NCI-H524 (cell line): ENCODE measurements at regions not wholly inside any gene's neighbourhood (a gene's known extent, or its start where the extent isn't known, plus 50 kb on each side); places are given as distances from the start of the nearest gene placed in this dataset.
A peak's percentile ranks its signal among the peaks of the same experiment; 100 is the strongest.

ENCODE experiments used
- DNase-seq, 2 experiments: peaks; one replicate each; lab custom pipeline; 2025; lab: John Stamatoyannopoulos, UW

- DNase-seq = no peak
These were observed 1466.1 kb downstream of the UQCRFS1 start for GRCh38 chr19:27746691-27747380.

GRCh38 chr19:27745978-27746542, 1466.9 kb downstream of the UQCRFS1 start:
- no peak for DNase-seq

DNA sequence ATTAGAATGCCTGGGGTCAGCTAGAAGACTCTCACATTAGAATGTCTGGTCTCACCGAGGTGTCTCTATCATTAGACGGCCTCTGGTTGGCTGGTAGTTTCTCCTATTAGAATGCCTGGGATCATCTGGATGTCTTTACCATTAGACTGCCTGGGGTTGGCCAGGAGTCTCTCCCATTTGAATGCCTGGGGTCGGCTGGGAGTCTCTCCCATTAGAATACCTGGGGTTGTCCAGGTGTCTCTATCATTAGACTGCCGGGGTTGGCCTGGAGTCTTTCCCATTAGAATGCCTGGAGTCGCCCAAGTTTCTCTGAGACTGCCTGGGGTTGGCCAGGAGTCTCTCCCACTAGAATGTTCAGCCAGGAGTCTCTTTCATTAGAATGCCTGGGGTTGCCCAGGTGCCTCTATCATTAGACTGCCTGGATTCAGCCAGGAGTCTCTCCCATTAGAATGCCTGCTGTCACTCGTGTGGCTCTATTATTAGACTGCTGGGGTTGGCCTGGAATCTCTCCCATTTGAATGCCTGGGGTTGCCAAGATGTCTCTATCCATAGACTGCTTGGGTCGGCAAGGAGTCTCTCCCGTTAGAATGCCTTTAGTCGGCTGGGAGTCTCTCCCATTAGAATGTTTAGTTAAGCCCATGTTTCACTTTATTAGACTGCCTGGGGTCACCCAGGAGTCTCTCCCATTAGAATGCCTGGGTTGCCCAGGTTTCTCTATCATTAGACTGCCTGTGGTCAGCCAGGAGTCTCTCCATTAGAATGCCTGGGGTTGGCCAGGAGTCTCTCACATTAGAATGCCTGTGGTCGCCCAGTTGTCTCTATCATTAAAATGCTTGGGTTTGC, 1467.8 kb downstream of the UQCRFS1 start:
- DNase-seq = no peak

DNA sequence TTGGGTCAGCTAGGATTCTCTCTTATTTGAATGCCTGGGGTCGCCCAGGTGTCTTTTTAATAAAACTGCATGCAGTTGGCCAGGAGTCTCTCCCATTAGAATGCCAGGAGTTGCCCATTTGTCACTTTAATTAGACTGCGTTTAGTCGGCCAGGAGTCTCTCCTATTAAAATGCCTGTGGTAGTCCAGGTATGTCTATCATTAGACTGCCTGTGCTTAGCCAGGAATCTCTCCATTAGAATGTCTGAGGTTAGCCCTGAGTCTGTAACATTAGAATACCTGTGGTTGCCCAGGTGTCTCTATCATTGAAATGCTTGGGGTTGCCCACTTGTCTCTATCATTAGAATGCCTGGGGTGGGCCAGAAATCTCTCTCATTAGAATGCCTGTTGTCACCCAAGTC, 1470.9 kb downstream of the UQCRFS1 start:
- no peak for DNase-seq

DNA sequence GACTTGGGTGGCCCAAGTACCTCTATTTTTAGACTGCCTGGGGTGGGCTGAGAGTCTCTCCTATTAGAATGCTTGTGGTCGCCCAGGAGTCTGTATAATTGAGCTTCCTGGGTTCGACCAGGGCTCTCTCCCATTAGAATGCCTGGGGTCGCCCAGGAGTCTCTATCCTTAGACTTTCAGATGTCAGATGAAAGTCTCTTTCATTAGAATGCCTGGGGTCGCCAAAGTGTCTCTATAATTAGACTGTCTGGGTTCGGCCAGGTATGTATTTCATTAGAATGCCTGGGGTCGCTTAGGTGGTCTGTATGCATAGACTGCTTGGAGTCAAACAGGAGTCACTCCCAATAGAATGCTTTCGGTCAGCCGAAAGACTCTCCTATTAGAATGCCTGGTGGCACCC, 1471.7 kb downstream of the UQCRFS1 start:
- DNase-seq = no peak

DNA sequence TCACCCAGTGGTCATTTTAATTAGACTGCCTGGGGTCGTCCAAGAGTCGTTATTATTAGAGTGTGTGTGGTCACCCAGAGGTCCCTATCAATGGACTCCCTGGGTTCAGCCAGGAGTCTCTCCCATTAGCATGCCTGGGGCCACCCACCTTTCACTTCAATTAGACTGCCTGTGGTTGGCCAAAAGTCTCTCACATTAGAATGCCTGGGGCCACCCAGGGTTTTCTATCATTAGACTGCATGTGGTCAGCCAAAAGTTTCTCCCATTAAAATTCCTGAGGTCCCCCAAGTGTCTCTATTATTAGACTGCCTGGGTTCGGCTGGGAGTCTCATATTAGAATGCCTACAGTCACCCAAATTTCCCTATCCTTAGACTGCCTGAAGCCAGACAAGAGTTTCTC, 1472.6 kb downstream of the UQCRFS1 start:
- DNase-seq = no peak

- no peak for DNase-seq
These were observed 1474.3 kb downstream of the UQCRFS1 start for GRCh38 chr19:27738569-27739193.

DNA sequence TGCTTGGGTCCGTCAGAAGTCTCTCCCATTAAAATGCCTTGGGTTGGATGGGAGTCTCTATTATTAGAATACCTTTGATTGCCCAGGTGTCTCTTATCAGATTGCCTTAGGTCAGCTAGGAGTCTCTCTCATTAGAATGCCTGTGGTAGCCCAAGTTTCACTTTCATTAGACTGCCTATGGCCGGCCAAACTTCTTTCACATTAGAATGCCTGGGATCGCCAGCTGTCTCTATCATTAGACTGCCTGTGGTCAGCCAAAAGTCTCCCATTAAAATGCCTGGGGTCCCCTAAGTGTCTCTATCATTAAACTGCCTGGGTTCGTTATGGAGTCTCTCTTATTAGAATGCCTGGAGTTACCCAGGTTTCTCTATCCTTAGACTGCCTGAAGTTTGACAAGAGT, 1476.7 kb downstream of the UQCRFS1 start:
- no peak for DNase-seq

GRCh38 chr19:27735314-27735713, 1477.6 kb downstream of the UQCRFS1 start:
- no peak for DNase-seq

GRCh38 chr19:27734496-27735220, 1478.3 kb downstream of the UQCRFS1 start:
- no peak for DNase-seq

GRCh38 chr19:27733551-27734266, 1479.2 kb downstream of the UQCRFS1 start:
- DNase-seq = no peak

- no peak for DNase-seq
These were observed 1483.6 kb downstream of the UQCRFS1 start for GRCh38 chr19:27729332-27729731.

DNA sequence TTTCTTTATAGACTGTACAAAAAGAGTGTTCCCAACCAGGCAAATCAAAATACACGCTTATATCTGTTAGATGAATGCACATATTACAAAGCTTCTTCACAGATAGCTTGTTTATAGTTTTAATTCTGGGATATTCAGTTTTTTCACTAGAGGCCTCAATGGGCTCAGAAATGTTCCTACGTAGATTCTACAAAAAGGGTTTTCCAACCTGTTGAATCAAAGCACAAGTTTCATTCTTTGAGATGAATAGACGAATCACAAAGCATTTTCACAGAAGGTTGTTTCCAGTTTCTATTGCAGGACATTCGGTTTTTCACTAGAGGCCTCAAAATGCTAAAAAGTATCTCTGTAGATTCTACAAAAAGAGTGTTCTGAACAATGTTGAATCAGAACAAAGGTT, 1490.3 kb downstream of the UQCRFS1 start:
- DNase-seq = no peak

- no peak for DNase-seq
These were observed 1492.8 kb downstream of the UQCRFS1 start for GRCh38 chr19:27720155-27720554.

- no peak for DNase-seq
These were observed 1493.9 kb downstream of the UQCRFS1 start for GRCh38 chr19:27719034-27719433.

- no peak for DNase-seq
These were observed 1494.7 kb downstream of the UQCRFS1 start for GRCh38 chr19:27718234-27718633.

DNA sequence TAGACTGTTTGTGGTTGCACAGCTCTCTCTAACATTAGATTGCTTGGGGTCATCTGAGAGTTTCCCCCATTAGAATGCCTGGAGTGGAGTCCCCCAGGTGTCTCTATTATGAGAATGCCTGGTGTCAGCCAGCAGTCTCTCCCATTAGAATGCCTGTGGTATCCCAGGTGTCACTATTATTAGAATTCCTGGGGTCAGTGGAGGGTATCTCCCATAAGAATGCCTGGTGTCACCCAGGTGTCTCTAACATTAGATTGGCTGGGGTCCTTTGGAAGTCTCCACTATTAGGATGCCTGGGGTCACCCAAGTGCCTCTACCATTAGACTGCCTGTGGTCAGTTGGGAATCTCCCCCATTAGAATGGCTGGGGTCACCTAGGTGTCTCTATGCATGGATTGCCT, 1495.1 kb downstream of the UQCRFS1 start:
- DNase-seq = no peak

DNA sequence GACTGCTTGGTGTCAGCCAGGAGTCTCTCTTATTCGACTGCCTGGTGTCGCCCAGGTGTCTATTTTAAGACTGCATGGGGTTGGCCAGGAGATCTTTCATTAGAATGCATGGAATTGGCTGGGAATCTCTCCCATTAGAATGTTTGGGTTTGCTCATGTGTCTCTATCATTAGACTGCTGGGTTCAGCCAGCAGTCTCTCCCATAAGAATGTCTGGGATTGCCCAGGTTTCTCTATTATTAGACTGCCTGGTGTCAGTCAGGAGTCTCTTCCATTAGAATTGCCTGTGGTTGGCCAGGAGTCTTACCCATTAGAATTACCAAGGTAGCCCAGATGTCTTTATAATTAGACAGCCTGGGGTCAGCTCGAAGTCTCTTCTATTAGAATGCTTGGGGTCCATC, 1496.0 kb downstream of the UQCRFS1 start:
- DNase-seq = no peak

DNA sequence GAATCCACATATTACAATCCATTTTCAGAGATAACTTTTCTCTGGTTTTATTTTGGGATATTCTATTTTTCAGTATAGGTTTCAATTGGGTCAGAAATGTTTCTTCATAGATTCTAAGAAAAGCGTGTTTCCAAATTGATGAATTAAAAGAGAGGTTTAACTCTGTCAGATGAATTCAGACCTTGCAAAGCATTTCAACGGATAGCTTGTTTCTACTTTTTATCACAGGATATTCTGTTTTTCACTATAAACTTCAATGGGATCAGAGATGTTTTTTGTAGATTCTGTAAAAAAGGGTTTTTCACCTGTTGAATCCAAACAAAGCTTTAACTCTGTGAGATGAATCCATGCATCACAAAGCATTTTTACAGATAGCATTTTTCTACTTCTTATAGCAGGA, 1498.1 kb downstream of the UQCRFS1 start:
- no peak for DNase-seq

DNA sequence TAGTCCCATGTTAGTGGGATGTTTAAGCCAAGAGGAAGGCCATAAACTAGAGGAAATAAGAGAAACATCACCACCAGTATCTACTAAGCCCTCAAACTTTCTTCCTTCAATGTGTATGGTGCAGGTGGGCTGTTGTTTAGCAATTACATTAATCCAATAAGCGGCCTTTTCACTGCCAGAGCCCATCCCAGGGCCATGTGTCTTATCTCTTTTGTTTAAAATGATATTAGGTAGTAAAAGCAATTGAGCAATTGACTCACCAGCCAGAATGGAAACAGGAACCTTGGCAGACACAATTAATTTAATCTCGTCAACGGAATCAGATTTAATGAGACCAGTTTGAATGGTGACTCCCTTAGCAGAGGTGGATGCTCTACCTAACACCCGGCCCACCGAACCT, 1503.5 kb downstream of the UQCRFS1 start:
- DNase-seq = no peak

DNA sequence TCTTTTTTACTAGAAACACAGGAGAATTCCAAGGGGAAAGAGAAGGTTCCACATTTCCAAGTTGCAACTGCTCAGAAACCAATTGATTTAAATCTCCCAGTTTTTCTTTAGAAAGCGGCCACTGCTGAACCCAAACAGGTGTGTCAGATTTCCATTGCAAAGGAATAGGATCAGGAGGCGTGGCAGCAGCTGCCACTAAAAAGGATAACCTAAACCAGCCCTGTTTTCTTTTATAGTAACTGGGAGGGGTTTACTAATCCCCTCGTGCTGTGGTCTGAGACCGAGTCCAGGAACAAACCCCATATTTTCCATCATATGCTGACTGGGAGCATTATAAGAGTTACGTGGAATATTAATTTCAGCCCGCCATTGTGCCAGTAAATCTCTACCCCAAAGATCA, 1504.0 kb downstream of the UQCRFS1 start:
- peak in 1 of 2 experiments; percentile 19 for DNase-seq
